GM12878 (cell line): ENCODE measurements at regions not wholly inside any gene's neighbourhood (a gene's known extent, or its start where the extent isn't known, plus 50 kb on each side); places are given as distances from the start of the nearest gene placed in this dataset.

Source experiments
- ATAC-seq: fragments of 200-7000 bp; cut with Tn5 transposase; 3 replicates; pipeline ENCODE4 v1.9.1; 2020; ENCODE audit warnings: mild to moderate bottlenecking, moderate library complexity
- BruUV-seq: library from RNA; stranded (reverse); fragments of 400-500 nt; replicated peaks from 2 replicates; lab custom pipeline; 2021; lab: Mats Ljungman, UMichigan
- CTCF ChIA-PET: fragments of 300-600 bp; sonication (Branson Sonifier 250); formaldehyde crosslinking; extraction: SDS; loops from one replicate; lab custom pipeline; 2021; ENCODE audit warnings: inconsistent platforms; lab: Yijun Ruan, JAX
- POLR2A ChIA-PET: fragments of 350-600 bp; formaldehyde crosslinking; extraction: SDS; loops from one replicate; lab custom pipeline; 2021; ENCODE audit warnings: inconsistent platforms; lab: Charles Lee
- RAD21 ChIA-PET: fragments of 300-600 bp; sonication (Branson Sonifier 250); formaldehyde crosslinking; loops from one replicate; lab custom pipeline; 2023; ENCODE audit warnings: antibody characterized with exemption; ENCODE audit not compliant: unreplicated experiment; lab: Charles Lee
- SMC1A ChIA-PET: fragments of 300-600 bp; sonication (Branson Sonifier 250); formaldehyde crosslinking; loops from one replicate; lab custom pipeline; 2023; ENCODE audit not compliant: unreplicated experiment, uncharacterized antibody; lab: Charles Lee
- DNase-seq: peaks from one replicate; pipeline ENCODE4 v3.0.0-alpha.2; 2011; ENCODE audit warnings: low read depth, low spot score
- FAIRE-seq: peaks from 3 replicates; lab custom pipeline; 2011; peaks lifted over from hg19 to GRCh38; lab: Jason Lieb, UNC
- H2AFZ ChIP-seq: 2 replicates; pipeline ENCODE4 v1.6.0; 2011; ENCODE audit warnings: low read depth, low read length, control low read depth; ENCODE audit not compliant: control insufficient read depth
- H3K27ac ChIP-seq: 2 replicates; pipeline ENCODE4 v1.5.1; 2011; ENCODE audit warnings: control low read depth; ENCODE audit not compliant: control insufficient read depth, insufficient read depth
- H3K27me3 ChIP-seq, 2 experiments: replicated peaks in 1 of 2; 2 replicates each; pipeline versions ENCODE4 v1.6.0 to v1.6.1; 2011; ENCODE audit warnings: low read length in 1 of 2; ENCODE audit not compliant: control insufficient read depth in 2 of 2, insufficient read depth in 2 of 2
- H3K36me3 ChIP-seq, 2 experiments: 2 replicates each; pipeline ENCODE4 v1.5.1; 2011; ENCODE audit warnings: low read length in 1 of 2; ENCODE audit not compliant: control insufficient read depth in 2 of 2, insufficient read depth in 2 of 2
- H3K4me1 ChIP-seq: 2 replicates; pipeline ENCODE4 v1.6.1; 2011; ENCODE audit warnings: mild to moderate bottlenecking, low read length, moderate library complexity, mixed read lengths; ENCODE audit not compliant: control insufficient read depth, insufficient read depth
- H3K4me2 ChIP-seq: 2 replicates; pipeline ENCODE4 v1.6.0; 2011; ENCODE audit warnings: control low read depth; ENCODE audit not compliant: control insufficient read depth, insufficient read depth
- H3K4me3 ChIP-seq: fragments of 200-600 bp; sonication (generic); 2 replicates; pipeline ENCODE4 v1.5.1; 2016
- H3K79me2 ChIP-seq: 2 replicates; pipeline ENCODE4 v1.6.0; 2011; ENCODE audit warnings: low read length; ENCODE audit not compliant: control insufficient read depth, insufficient read depth
- H3K9ac ChIP-seq: 2 replicates; pipeline ENCODE4 v1.8.0; 2011; ENCODE audit warnings: low read length, control low read depth, mixed read lengths; ENCODE audit not compliant: control insufficient read depth, insufficient read depth
- H3K9me3 ChIP-seq: replicated peaks from 3 replicates; pipeline ENCODE4 v1.5.1; 2011; ENCODE audit warnings: mild to moderate bottlenecking, low read length; ENCODE audit not compliant: control insufficient read depth, insufficient read depth
- H4K20me1 ChIP-seq: 2 replicates; pipeline ENCODE4 v1.6.0; 2011; ENCODE audit not compliant: control insufficient read depth, insufficient read depth
- BMI1 ChIP-seq: fragments of 450-650 bp; IDR thresholded peaks from 2 replicates; pipeline ENCODE4 v1.6.1; 2016; ENCODE audit warnings: mild to moderate bottlenecking, moderate library complexity, borderline replicate concordance
- CHD4 ChIP-seq: fragments of 200-600 bp; sonication (generic); IDR thresholded peaks from 2 replicates; pipeline ENCODE4 v1.6.1; 2016; ENCODE audit warnings: mild to moderate bottlenecking
- KLF5 ChIP-seq: fragments of 450-650 bp; IDR thresholded peaks from 2 replicates; pipeline ENCODE4 v1.6.1; 2014; ENCODE audit warnings: mild to moderate bottlenecking; ENCODE audit not compliant: partially characterized antibody
- TAF1 ChIP-seq: IDR thresholded peaks from 2 replicates; pipeline ENCODE4 v1.6.1; 2011; ENCODE audit warnings: mild to moderate bottlenecking, low read depth, low read length, borderline replicate concordance
- YY1 ChIP-seq: IDR thresholded peaks from 2 replicates; pipeline ENCODE4 v1.6.1; 2011; ENCODE audit warnings: low read depth, mild to moderate bottlenecking, low read length
- ZBTB4 ChIP-seq: fragments of 450-650 bp; formaldehyde crosslinking; IDR thresholded peaks from 2 replicates; pipeline ENCODE4 v1.4.0; 2022; ENCODE audit warnings: mild to moderate bottlenecking, moderate library complexity
- WGBS: methylation state at CpG from one replicate; pipeline ENCODE4 v1.1.6; 2016; ENCODE audit warnings: low lambda C conversion rate; ENCODE audit not compliant: insufficient replicate concordance, insufficient coverage; ENCODE audit errors: missing lambda C conversion rate; 5-methylcytosine and 5-hydroxymethylcytosine counted together
- in situ Hi-C: fragments of 300-500 bp; cut with MboI; formaldehyde crosslinking; loops from 9 replicates; pipeline ENCODE4 v1.14.3; 2018; ENCODE audit warnings: mixed read lengths
- intact Hi-C: fragments of 100-400 bp; cut with micrococcal nuclease; formaldehyde crosslinking; loops from one replicate; pipeline ENCODE4 v1.14.2; 2022; ENCODE audit not compliant: unreplicated experiment
- TF ChIP-seq, protein P1 (sequence below): IDR thresholded peaks from 2 replicates; pipeline ENCODE4 v1.6.1; 2012; ENCODE audit warnings: mild to moderate bottlenecking, low read depth, low read length

DNA sequence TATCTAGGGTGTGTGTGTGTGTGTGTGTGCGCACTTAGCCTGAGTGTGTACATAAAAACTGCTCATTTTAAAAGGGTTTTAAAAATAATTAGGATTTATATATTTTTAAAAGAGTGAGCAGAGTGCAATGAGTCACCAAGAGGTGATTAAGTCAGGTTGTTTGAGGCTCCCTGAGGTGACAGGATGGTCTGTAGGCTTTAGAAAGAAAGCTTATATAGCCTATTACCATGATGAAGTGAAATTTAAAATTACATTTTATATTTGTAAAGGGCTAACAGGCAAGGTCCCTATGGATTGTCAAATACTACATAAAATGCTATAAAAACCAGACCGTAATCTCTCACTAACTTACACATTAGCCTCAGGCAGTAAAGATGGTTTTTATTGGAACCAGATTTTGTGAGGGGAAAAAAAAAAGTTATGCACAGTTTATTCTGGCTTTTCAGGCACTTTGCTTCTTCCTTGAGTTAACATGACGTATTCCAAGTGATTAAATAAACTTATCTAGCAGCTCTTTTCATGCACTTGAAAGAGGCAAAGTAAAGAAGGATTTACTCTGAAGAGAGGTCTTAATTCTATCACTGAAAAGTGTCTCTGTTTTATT is 711.7 kb upstream of the PTBP2 start:
- Histone ChIP-seq H3K27me3 (no peaks in the 10 kb centered on the region), H2AFZ (no peak overlapping the region), H3K4me1 (no peaks in the 10 kb centered on the region), H3K36me3 (no peaks in the 10 kb centered on the region), H3K79me2 (no peaks in the 10 kb centered on the region), H3K4me2 (no peak overlapping the region), H4K20me1 (no peaks in the 10 kb centered on the region), H3K9ac (no peak overlapping the region), H3K27ac (no peak overlapping the region), H3K9me3 (no peaks in the 10 kb centered on the region), H3K4me3 (no peak overlapping the region)
- in situ Hi-C loops (no loop called here), intact Hi-C loops (no loop called here)
- POLR2A ChIA-PET = no interaction called here
- DNase-seq (no peak), FAIRE-seq (no peak), ATAC-seq (no peak)
- CTCF ChIA-PET = interaction anchor here (0.7 kb wide), 1 partner anchor 423 kb away, joined by 3 read pairs; no protein-coding TSS in a partner anchor
- RAD21 ChIA-PET = no interaction called here
- no peak for TF ChIP-seq CHD4
- TF ChIP-seq, protein P1, sequence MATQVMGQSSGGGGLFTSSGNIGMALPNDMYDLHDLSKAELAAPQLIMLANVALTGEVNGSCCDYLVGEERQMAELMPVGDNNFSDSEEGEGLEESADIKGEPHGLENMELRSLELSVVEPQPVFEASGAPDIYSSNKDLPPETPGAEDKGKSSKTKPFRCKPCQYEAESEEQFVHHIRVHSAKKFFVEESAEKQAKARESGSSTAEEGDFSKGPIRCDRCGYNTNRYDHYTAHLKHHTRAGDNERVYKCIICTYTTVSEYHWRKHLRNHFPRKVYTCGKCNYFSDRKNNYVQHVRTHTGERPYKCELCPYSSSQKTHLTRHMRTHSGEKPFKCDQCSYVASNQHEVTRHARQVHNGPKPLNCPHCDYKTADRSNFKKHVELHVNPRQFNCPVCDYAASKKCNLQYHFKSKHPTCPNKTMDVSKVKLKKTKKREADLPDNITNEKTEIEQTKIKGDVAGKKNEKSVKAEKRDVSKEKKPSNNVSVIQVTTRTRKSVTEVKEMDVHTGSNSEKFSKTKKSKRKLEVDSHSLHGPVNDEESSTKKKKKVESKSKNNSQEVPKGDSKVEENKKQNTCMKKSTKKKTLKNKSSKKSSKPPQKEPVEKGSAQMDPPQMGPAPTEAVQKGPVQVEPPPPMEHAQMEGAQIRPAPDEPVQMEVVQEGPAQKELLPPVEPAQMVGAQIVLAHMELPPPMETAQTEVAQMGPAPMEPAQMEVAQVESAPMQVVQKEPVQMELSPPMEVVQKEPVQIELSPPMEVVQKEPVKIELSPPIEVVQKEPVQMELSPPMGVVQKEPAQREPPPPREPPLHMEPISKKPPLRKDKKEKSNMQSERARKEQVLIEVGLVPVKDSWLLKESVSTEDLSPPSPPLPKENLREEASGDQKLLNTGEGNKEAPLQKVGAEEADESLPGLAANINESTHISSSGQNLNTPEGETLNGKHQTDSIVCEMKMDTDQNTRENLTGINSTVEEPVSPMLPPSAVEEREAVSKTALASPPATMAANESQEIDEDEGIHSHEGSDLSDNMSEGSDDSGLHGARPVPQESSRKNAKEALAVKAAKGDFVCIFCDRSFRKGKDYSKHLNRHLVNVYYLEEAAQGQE = no peak
- TF ChIP-seq TAF1 = no peak
- no peak for TF ChIP-seq BMI1
- TF ChIP-seq KLF5 = no peak
- TF ChIP-seq YY1 = no peak
- no peak for TF ChIP-seq ZBTB4
- SMC1A ChIA-PET = interaction anchor here (0.8 kb wide), 1 partner anchor 12 kb away, joined by 3 read pairs; no protein-coding TSS in a partner anchor
- BruUV-seq = no TSS peak
- 18% methylated on average over 3 of the region's 3 CpGs for WGBS
